ENCODE measurements at regions not wholly inside any gene's neighbourhood (a gene's known extent, or its start where the extent isn't known, plus 50 kb on each side); places are given as distances from the start of the nearest gene placed in this dataset.

DNA sequence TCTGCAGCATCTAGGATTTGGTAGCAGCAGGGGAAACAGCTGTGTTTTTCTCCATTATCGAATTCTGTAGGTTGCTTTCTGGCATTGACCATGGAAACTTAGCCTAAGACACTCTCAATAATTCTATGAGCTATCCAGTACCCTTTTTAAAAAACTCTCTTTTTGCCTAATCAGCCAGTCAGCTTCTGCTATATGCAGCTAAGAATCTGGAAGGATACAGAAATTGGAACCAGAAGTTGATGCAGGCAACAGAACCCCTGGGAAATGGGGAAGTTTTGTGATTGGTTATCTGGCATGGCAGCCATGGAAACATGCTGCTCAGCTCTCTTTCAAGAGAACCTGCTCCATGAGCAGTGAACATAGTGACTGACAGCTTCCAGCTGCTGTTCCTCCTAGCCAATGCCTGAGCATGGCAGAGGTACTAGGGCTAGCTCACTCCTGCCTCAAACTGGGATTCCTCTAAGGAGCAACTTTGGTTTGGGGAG lies 417.6 kb upstream of the MAOA start:
- Histone ChIP-seq H2AFZ (ENCODE audit: low read length) (no peak overlapping the region), H3K27ac (ENCODE audit: insufficient read depth, low read length) (no peak overlapping the region), H3K36me3 (ENCODE audit: control insufficient read depth, insufficient read depth, low read length) (no peaks in the 10 kb centered on the region), H3K27me3 (ENCODE audit: control insufficient read depth, insufficient read depth, low read length) (no peaks in the 10 kb centered on the region), H3K4me3 (replicated peaks in 1 of 4; ENCODE audit: control extremely low read depth in 1 of 4, insufficient read depth in 1 of 4, low read depth in 3 of 4, low read length in 4 of 4) (no peak overlapping the region), H3K4me1 (ENCODE audit: control insufficient read depth, extremely low read depth, insufficient read depth, low read length) (no peaks in the 10 kb centered on the region), H3K79me2 (ENCODE audit: control insufficient read depth, insufficient read depth, low read length) (no peaks in the 10 kb centered on the region), H3K4me2 (ENCODE audit: extremely low read depth, insufficient read depth, low read length) (no peak overlapping the region), H4K20me1 (ENCODE audit: control insufficient read depth, extremely low read depth, insufficient read depth, low read length) (no peaks in the 10 kb centered on the region), H3K9me3 (ENCODE audit: control insufficient read depth, insufficient read depth, low read depth, low read length) (no peaks in the 10 kb centered on the region), H3K9ac (ENCODE audit: insufficient read depth, low read length) (no peak overlapping the region)
- TF ChIP-seq, protein P1, sequence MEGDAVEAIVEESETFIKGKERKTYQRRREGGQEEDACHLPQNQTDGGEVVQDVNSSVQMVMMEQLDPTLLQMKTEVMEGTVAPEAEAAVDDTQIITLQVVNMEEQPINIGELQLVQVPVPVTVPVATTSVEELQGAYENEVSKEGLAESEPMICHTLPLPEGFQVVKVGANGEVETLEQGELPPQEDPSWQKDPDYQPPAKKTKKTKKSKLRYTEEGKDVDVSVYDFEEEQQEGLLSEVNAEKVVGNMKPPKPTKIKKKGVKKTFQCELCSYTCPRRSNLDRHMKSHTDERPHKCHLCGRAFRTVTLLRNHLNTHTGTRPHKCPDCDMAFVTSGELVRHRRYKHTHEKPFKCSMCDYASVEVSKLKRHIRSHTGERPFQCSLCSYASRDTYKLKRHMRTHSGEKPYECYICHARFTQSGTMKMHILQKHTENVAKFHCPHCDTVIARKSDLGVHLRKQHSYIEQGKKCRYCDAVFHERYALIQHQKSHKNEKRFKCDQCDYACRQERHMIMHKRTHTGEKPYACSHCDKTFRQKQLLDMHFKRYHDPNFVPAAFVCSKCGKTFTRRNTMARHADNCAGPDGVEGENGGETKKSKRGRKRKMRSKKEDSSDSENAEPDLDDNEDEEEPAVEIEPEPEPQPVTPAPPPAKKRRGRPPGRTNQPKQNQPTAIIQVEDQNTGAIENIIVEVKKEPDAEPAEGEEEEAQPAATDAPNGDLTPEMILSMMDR (conservative IDR thresholded peaks at IDR 0.05 in 1 of 2, IDR thresholded peaks at IDR 0.05 in 1 of 2; ENCODE audit: low read depth in 1 of 2, low read length in 2 of 2) = no peak
- no peak for TF ChIP-seq EZH2 (IDR thresholded peaks at IDR 0.05; ENCODE audit: low read length, missing control alignments)
- no peak for DNase-seq (ENCODE audit: low read depth in 2 of 2)

- Histone ChIP-seq H4K20me1 (ENCODE audit: control insufficient read depth, extremely low read depth, insufficient read depth, low read length) (no peaks in the 10 kb centered on the region), H2AFZ (ENCODE audit: low read length) (no peak overlapping the region), H3K9me3 (ENCODE audit: control insufficient read depth, insufficient read depth, low read depth, low read length) (no peaks in the 10 kb centered on the region), H3K4me1 (ENCODE audit: control insufficient read depth, extremely low read depth, insufficient read depth, low read length) (no peaks in the 10 kb centered on the region), H3K9ac (ENCODE audit: insufficient read depth, low read length) (no peak overlapping the region), H3K27me3 (ENCODE audit: control insufficient read depth, insufficient read depth, low read length) (no peaks in the 10 kb centered on the region), H3K4me3 (replicated peaks in 1 of 4; ENCODE audit: control extremely low read depth in 1 of 4, insufficient read depth in 1 of 4, low read depth in 3 of 4, low read length in 4 of 4) (no peak overlapping the region), H3K4me2 (ENCODE audit: extremely low read depth, insufficient read depth, low read length) (no peak overlapping the region), H3K27ac (ENCODE audit: insufficient read depth, low read length) (no peak overlapping the region), H3K36me3 (ENCODE audit: control insufficient read depth, insufficient read depth, low read length) (no peaks in the 10 kb centered on the region), H3K79me2 (ENCODE audit: control insufficient read depth, insufficient read depth, low read length) (no peaks in the 10 kb centered on the region)
- no peak for TF ChIP-seq EZH2 (IDR thresholded peaks at IDR 0.05; ENCODE audit: low read length, missing control alignments)
- TF ChIP-seq, protein P1 (conservative IDR thresholded peaks at IDR 0.05 in 1 of 2, IDR thresholded peaks at IDR 0.05 in 1 of 2; ENCODE audit: low read depth in 1 of 2, low read length in 2 of 2) = no peak
- no peak for DNase-seq (ENCODE audit: low read depth in 2 of 2)
These were observed 416.7 kb upstream of the MAOA start for GRCh38 chrX:43239356-43239755.

GRCh38 chrX:43255596-43255995 lies 400.5 kb upstream of the MAOA start:
- H4K20me1 ChIP-seq (ENCODE audit: control insufficient read depth, extremely low read depth, insufficient read depth, low read length) = no peaks in the 10 kb centered on the region
- no peak overlapping the region for H3K9ac ChIP-seq (ENCODE audit: insufficient read depth, low read length)
- TF ChIP-seq, protein P1 (conservative IDR thresholded peaks at IDR 0.05 in 1 of 2, IDR thresholded peaks at IDR 0.05 in 1 of 2; ENCODE audit: low read depth in 1 of 2, low read length in 2 of 2) = no peak
- no peak for TF ChIP-seq EZH2 (IDR thresholded peaks at IDR 0.05; ENCODE audit: low read length, missing control alignments)
- no peaks in the 10 kb centered on the region for H3K9me3 ChIP-seq (ENCODE audit: control insufficient read depth, insufficient read depth, low read depth, low read length)
- no peak overlapping the region for H3K4me3 ChIP-seq (replicated peaks in 1 of 4; ENCODE audit: control extremely low read depth in 1 of 4, insufficient read depth in 1 of 4, low read depth in 3 of 4, low read length in 4 of 4)
- no peak for DNase-seq (ENCODE audit: low read depth in 2 of 2)
- H3K36me3 ChIP-seq (ENCODE audit: control insufficient read depth, insufficient read depth, low read length) = no peaks in the 10 kb centered on the region
- no peak overlapping the region for H2AFZ ChIP-seq (ENCODE audit: low read length)
- no peaks in the 10 kb centered on the region for H3K4me1 ChIP-seq (ENCODE audit: control insufficient read depth, extremely low read depth, insufficient read depth, low read length)
- H3K4me2 ChIP-seq (ENCODE audit: extremely low read depth, insufficient read depth, low read length) = no peak overlapping the region
- no peak overlapping the region for H3K27ac ChIP-seq (ENCODE audit: insufficient read depth, low read length)
- H3K27me3 ChIP-seq (ENCODE audit: control insufficient read depth, insufficient read depth, low read length) = no peaks in the 10 kb centered on the region
- no peaks in the 10 kb centered on the region for H3K79me2 ChIP-seq (ENCODE audit: control insufficient read depth, insufficient read depth, low read length)
